ENCODE measurements at regions not wholly inside any gene's neighbourhood (a gene's known extent, or its start where the extent isn't known, plus 50 kb on each side); places are given as distances from the start of the nearest gene placed in this dataset.

GRCh38 chr10:130561681-130562080, 425.5 kb downstream of the GLRX3 start:
- no peaks in the 10 kb centered on the region for H3K9me3 ChIP-seq (ENCODE audit: control insufficient read depth, low read depth, low read length)
- no peaks in the 10 kb centered on the region for H3K4me1 ChIP-seq (ENCODE audit: control insufficient read depth, low read depth, low read length)
- H3K27ac ChIP-seq (ENCODE audit: low read length) = no peak overlapping the region
- H3K27me3 ChIP-seq (ENCODE audit: control insufficient read depth, insufficient read depth, low read length) = no peaks in the 10 kb centered on the region
- no peak overlapping the region for H3K4me3 ChIP-seq (ENCODE audit: low read length)
- H3K36me3 ChIP-seq (ENCODE audit: control insufficient read depth, low read depth, low read length) = no peaks in the 10 kb centered on the region
- no peak overlapping the region for H3K9ac ChIP-seq (ENCODE audit: low read length)

DNA sequence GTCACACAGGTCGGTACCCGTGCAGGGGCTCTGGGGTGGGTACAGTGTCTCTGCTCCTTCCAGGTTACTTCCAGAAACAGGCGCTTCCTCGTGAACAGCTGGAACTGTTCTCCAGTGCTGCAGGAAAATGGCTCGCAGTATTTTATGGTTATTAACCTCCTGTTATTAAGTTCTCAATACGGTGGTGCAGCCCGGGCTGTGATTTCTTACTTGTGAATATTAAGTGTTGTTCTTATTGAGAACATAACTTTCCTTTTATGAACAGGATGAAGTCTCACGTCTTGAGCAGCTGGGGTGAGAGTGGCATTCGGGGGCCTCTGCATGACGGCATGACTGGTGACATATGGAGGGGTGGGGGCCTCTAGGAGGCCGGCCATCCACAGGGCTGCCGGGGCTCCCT, 430.8 kb downstream of the GLRX3 start:
- Histone ChIP-seq H3K4me3 (ENCODE audit: low read length) (no peak overlapping the region), H3K27me3 (ENCODE audit: control insufficient read depth, insufficient read depth, low read length) (no peaks in the 10 kb centered on the region), H3K9ac (ENCODE audit: low read length) (no peak overlapping the region), H3K4me1 (ENCODE audit: control insufficient read depth, low read depth, low read length) (no peaks in the 10 kb centered on the region), H3K36me3 (ENCODE audit: control insufficient read depth, low read depth, low read length) (no peaks in the 10 kb centered on the region), H3K27ac (ENCODE audit: low read length) (no peak overlapping the region), H3K9me3 (ENCODE audit: control insufficient read depth, low read depth, low read length) (no peaks in the 10 kb centered on the region)

DNA sequence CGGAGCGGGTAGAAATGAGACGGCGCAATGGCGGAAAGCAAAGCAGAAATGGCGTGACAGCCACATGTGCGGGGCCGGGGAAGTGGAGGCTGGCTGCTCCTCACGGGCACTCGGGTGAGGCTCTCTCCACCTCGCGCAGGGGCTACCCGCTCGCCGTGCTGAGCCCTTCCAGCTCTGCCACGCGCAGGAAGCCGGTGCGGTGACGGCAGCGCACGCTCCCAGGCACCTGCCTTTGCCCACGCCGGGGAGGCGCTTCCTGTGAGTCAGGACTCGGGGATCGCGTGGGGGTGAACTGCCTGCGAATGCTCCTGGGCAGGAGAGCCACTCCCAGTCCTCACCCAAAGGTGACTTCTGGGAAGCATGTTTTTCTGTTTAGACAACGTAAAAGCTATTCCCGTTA, 431.2 kb downstream of the GLRX3 start:
- H3K27ac ChIP-seq (ENCODE audit: low read length) = no peak overlapping the region
- no peaks in the 10 kb centered on the region for H3K9me3 ChIP-seq (ENCODE audit: control insufficient read depth, low read depth, low read length)
- no peaks in the 10 kb centered on the region for H3K4me1 ChIP-seq (ENCODE audit: control insufficient read depth, low read depth, low read length)
- H3K27me3 ChIP-seq (ENCODE audit: control insufficient read depth, insufficient read depth, low read length) = no peaks in the 10 kb centered on the region
- H3K36me3 ChIP-seq (ENCODE audit: control insufficient read depth, low read depth, low read length) = no peaks in the 10 kb centered on the region
- no peak overlapping the region for H3K4me3 ChIP-seq (ENCODE audit: low read length)
- no peak overlapping the region for H3K9ac ChIP-seq (ENCODE audit: low read length)

DNA sequence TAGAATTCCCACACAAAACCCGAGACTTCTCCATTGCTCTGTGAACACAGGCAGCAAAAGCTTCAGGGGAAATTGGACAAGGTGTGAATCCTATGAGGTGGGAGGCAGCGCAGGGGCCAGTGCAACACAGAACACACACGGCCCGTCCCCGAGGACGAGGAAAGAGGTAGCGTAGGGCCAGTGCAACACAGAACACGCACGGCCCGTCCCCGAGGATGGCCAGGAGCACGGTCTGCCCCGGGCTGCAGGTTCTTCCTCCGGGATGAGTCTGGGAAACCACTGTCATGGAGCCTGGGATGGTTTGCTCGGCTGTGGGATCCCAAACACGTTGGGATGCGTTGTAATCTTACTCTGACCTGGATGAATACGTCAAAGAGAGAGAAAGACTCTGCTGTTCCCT, 432.1 kb downstream of the GLRX3 start:
- Histone ChIP-seq H3K9ac (ENCODE audit: low read length) (no peak overlapping the region), H3K4me3 (ENCODE audit: low read length) (no peak overlapping the region), H3K9me3 (ENCODE audit: control insufficient read depth, low read depth, low read length) (no peaks in the 10 kb centered on the region), H3K36me3 (ENCODE audit: control insufficient read depth, low read depth, low read length) (no peaks in the 10 kb centered on the region), H3K27me3 (ENCODE audit: control insufficient read depth, insufficient read depth, low read length) (no peaks in the 10 kb centered on the region), H3K27ac (ENCODE audit: low read length) (no peak overlapping the region), H3K4me1 (ENCODE audit: control insufficient read depth, low read depth, low read length) (no peaks in the 10 kb centered on the region)

DNA sequence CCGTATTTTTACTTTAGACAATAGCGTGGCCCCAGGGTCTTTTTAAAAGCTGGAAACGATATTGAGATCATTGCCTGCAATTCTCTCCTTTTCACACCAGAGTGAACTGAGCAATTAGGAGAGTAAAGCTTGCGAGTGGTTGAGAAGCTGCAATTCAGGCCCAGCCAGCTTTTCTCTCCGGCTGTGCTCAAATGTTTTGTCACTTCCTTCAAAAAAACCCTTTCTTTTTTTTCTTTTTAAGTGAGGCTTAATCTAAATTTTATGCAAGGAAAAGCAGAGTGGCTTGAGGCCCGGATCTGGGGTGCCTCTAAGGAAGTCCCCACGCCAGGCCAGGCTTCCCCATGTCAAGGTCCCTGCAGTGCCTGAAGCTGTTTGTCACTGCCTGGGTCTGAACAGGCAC, 433.9 kb downstream of the GLRX3 start:
- no peak overlapping the region for H3K9ac ChIP-seq (ENCODE audit: low read length)
- no peaks in the 10 kb centered on the region for H3K36me3 ChIP-seq (ENCODE audit: control insufficient read depth, low read depth, low read length)
- H3K9me3 ChIP-seq (ENCODE audit: control insufficient read depth, low read depth, low read length) = no peaks in the 10 kb centered on the region
- no peaks in the 10 kb centered on the region for H3K27me3 ChIP-seq (ENCODE audit: control insufficient read depth, insufficient read depth, low read length)
- H3K4me1 ChIP-seq (ENCODE audit: control insufficient read depth, low read depth, low read length) = no peaks in the 10 kb centered on the region
- H3K4me3 ChIP-seq (ENCODE audit: low read length) = no peak overlapping the region
- no peak overlapping the region for H3K27ac ChIP-seq (ENCODE audit: low read length)

DNA sequence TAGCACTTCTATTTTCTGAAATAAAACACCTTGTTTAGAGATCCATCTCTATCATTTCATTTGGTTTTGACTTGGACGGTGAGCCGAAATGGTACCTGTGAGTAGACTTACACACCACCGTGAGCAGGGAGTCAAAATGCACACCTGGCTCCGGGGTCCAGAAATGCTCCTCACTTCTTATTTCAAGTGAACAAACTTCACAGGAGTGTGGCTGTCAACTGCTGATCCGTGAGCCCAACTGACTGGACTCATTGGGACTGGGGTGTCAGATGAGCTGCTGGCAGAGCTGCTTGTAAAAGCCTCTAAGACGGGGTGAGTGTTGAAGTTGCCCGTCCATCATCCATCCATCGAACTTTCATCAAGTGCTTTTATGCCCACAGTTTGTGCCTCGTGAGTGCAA, 435.5 kb downstream of the GLRX3 start:
- Histone ChIP-seq H3K9ac (ENCODE audit: low read length) (no peak overlapping the region), H3K4me1 (ENCODE audit: control insufficient read depth, low read depth, low read length) (no peaks in the 10 kb centered on the region), H3K4me3 (ENCODE audit: low read length) (no peak overlapping the region), H3K36me3 (ENCODE audit: control insufficient read depth, low read depth, low read length) (no peaks in the 10 kb centered on the region), H3K27ac (ENCODE audit: low read length) (no peak overlapping the region), H3K27me3 (ENCODE audit: control insufficient read depth, insufficient read depth, low read length) (no peaks in the 10 kb centered on the region), H3K9me3 (ENCODE audit: control insufficient read depth, low read depth, low read length) (no peaks in the 10 kb centered on the region)

DNA sequence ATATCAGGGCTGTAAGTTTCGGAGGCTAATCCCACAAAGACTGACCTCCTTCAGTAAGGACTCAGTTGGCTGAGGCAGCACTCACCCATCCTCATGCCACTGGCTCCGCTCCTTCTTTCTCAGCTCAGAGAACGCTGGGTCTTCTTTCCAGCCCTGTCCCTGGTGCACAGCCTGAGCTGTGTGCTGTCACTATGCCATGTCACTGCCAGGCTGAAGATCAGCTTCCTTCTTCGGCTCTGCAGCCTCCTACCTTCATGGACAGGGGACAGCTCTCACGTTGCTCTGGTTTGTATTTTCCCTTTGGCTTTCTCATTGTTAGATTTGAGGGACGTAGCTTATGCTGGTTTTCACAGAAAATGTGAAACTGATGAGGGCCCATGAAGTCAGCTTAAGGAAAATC, 437.3 kb downstream of the GLRX3 start:
- H3K36me3 ChIP-seq (ENCODE audit: control insufficient read depth, low read depth, low read length) = no peaks in the 10 kb centered on the region
- no peaks in the 10 kb centered on the region for H3K9me3 ChIP-seq (ENCODE audit: control insufficient read depth, low read depth, low read length)
- H3K4me1 ChIP-seq (ENCODE audit: control insufficient read depth, low read depth, low read length) = no peaks in the 10 kb centered on the region
- H3K4me3 ChIP-seq (ENCODE audit: low read length) = no peak overlapping the region
- H3K27me3 ChIP-seq (ENCODE audit: control insufficient read depth, insufficient read depth, low read length) = no peaks in the 10 kb centered on the region
- H3K9ac ChIP-seq (ENCODE audit: low read length) = no peak overlapping the region
- no peak overlapping the region for H3K27ac ChIP-seq (ENCODE audit: low read length)

DNA sequence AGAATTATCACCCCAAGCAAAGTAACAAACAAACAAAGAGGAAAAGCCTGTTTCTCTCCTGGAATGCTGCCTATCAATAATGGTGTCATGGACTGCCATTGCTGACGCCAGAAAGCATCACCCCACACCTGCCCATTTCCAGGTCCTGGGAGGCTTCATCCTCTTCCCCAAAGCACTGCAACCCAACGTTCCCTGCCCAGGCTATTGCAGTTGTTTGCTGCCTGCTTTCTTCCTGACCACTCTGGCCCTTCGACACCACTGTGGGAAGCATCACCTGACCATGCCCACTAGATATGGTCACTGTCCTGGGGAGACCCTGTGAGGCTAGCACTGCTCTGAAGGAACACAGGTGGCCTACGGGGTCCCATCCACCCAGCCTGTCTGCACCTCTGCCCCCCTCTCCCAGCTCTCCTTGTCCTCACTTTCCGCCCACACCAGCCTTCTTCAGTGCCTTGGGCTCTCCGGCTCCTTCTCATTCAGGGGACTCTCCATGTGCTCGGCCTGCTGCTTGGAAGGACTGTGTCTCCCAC, 439.6 kb downstream of the GLRX3 start:
- no peak overlapping the region for H3K9ac ChIP-seq (ENCODE audit: low read length)
- H3K4me1 ChIP-seq (ENCODE audit: control insufficient read depth, low read depth, low read length) = no peaks in the 10 kb centered on the region
- no peaks in the 10 kb centered on the region for H3K36me3 ChIP-seq (ENCODE audit: control insufficient read depth, low read depth, low read length)
- no peaks in the 10 kb centered on the region for H3K9me3 ChIP-seq (ENCODE audit: control insufficient read depth, low read depth, low read length)
- no peak overlapping the region for H3K27ac ChIP-seq (ENCODE audit: low read length)
- no peaks in the 10 kb centered on the region for H3K27me3 ChIP-seq (ENCODE audit: control insufficient read depth, insufficient read depth, low read length)
- no peak overlapping the region for H3K4me3 ChIP-seq (ENCODE audit: low read length)

- Histone ChIP-seq H3K9me3 (ENCODE audit: control insufficient read depth, low read depth, low read length) (no peaks in the 10 kb centered on the region), H3K9ac (ENCODE audit: low read length) (no peak overlapping the region), H3K27ac (ENCODE audit: low read length) (no peak overlapping the region), H3K4me1 (ENCODE audit: control insufficient read depth, low read depth, low read length) (no peaks in the 10 kb centered on the region), H3K4me3 (ENCODE audit: low read length) (no peak overlapping the region), H3K27me3 (ENCODE audit: control insufficient read depth, insufficient read depth, low read length) (no peaks in the 10 kb centered on the region), H3K36me3 (ENCODE audit: control insufficient read depth, low read depth, low read length) (no peaks in the 10 kb centered on the region)
Measured at GRCh38 chr10:130576427-130576826, 440.2 kb downstream of the GLRX3 start.

DNA sequence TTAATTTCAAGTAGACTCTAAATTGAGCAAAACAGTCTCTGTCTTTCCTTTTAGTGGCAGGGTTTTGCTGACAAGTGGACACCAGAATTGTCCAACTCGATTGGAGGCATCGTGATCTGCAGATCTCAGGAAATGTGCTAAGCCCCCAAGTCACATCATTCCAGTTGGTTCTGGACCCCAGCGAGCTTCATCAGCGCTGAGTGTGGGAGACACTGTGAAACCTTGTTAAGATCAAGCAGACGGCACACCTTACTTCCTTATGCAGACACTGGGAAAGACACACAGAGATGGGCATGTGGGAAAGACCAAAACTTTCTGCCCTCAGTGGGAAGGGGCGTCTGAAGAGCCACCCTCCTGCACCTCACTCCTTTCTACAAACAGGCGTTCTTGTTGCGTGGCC, 440.8 kb downstream of the GLRX3 start:
- no peaks in the 10 kb centered on the region for H3K36me3 ChIP-seq (ENCODE audit: control insufficient read depth, low read depth, low read length)
- no peak overlapping the region for H3K4me3 ChIP-seq (ENCODE audit: low read length)
- no peaks in the 10 kb centered on the region for H3K9me3 ChIP-seq (ENCODE audit: control insufficient read depth, low read depth, low read length)
- H3K9ac ChIP-seq (ENCODE audit: low read length) = no peak overlapping the region
- H3K27me3 ChIP-seq (ENCODE audit: control insufficient read depth, insufficient read depth, low read length) = no peaks in the 10 kb centered on the region
- no peaks in the 10 kb centered on the region for H3K4me1 ChIP-seq (ENCODE audit: control insufficient read depth, low read depth, low read length)
- no peak overlapping the region for H3K27ac ChIP-seq (ENCODE audit: low read length)

- no peaks in the 10 kb centered on the region for H3K4me1 ChIP-seq (ENCODE audit: control insufficient read depth, low read depth, low read length)
Measured at GRCh38 chr10:130578532-130579289, 442.5 kb downstream of the GLRX3 start.

DNA sequence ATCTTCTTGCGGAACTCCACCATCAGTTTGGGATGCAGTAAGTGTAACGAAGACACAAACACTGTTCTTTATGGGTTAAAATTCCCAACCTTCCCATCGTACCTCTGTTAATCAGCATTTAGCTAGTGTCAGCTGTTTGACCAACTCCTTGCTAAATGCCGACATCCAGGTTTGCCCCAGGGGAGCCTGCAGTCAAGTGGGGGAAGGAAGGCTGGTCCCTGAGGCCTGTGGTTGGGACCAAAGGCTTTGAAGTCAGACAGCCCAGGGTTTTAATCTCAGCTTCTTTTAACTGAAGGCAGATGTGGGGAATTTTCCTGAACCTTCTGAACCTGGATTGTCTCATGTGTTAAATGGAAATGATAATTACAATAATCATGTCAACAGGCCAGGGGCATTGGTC, 443.7 kb downstream of the GLRX3 start:
- Histone ChIP-seq H3K4me1 (ENCODE audit: control insufficient read depth, low read depth, low read length) (no peaks in the 10 kb centered on the region), H3K27ac (ENCODE audit: low read length) (no peak overlapping the region), H3K9me3 (ENCODE audit: control insufficient read depth, low read depth, low read length) (no peaks in the 10 kb centered on the region)

More at GRCh38 chr10:130578532-130579289, 442.5 kb downstream of the GLRX3 start:
- H3K9ac ChIP-seq (ENCODE audit: low read length) = no peak overlapping the region
- H3K36me3 ChIP-seq (ENCODE audit: control insufficient read depth, low read depth, low read length) = no peaks in the 10 kb centered on the region
- H3K27me3 ChIP-seq (ENCODE audit: control insufficient read depth, insufficient read depth, low read length) = no peaks in the 10 kb centered on the region
- no peaks in the 10 kb centered on the region for H3K9me3 ChIP-seq (ENCODE audit: control insufficient read depth, low read depth, low read length)
- H3K4me3 ChIP-seq (ENCODE audit: low read length) = no peak overlapping the region
- no peak overlapping the region for H3K27ac ChIP-seq (ENCODE audit: low read length)

More for the DNA sequence above, 443.7 kb downstream of the GLRX3 start:
- H3K9ac ChIP-seq (ENCODE audit: low read length) = no peak overlapping the region
- no peaks in the 10 kb centered on the region for H3K36me3 ChIP-seq (ENCODE audit: control insufficient read depth, low read depth, low read length)
- no peak overlapping the region for H3K4me3 ChIP-seq (ENCODE audit: low read length)
- H3K27me3 ChIP-seq (ENCODE audit: control insufficient read depth, insufficient read depth, low read length) = no peaks in the 10 kb centered on the region

Data from iPS-18a (cell line).